Activated T-helper 2 cell treated with anti-CD3 and anti-CD28 coated beads, Interferon-gamma antibody, Interleukin-2, Interleukin-4, amounts not matched to agents 10 μg/mL and 5 μg/mL and 100 μg/mL, durations not matched to agents 14 hours and 24 hours and 36 hours (primary cell): ENCODE measurements at regions not wholly inside any gene's neighbourhood (a gene's known extent, or its start where the extent isn't known, plus 50 kb on each side); places are given as distances from the start of the nearest gene placed in this dataset.

Experiments used
- DNase-seq: peaks from one replicate; pipeline ENCODE4 v3.0.0; 2021; ENCODE audit warnings: low spot score
- H3K27ac Mint-ChIP-seq: one replicate; pipeline ENCODE4 v1.8.0; 2021; ENCODE audit warnings: mixed read lengths
- H3K27me3 Mint-ChIP-seq: one replicate; pipeline ENCODE4 v1.8.0; 2021; ENCODE audit warnings: low read depth, mixed read lengths
- H3K36me3 Mint-ChIP-seq: one replicate; pipeline ENCODE4 v1.8.0; 2021; ENCODE audit warnings: low read depth, mixed read lengths
- H3K4me1 Mint-ChIP-seq: one replicate; pipeline ENCODE4 v1.8.0; 2021; ENCODE audit warnings: low read depth, mixed read lengths
- H3K4me3 Mint-ChIP-seq: one replicate; pipeline ENCODE4 v1.8.0; 2021; ENCODE audit warnings: low read depth, mild to moderate bottlenecking, moderate library complexity, mixed read lengths
- H3K9me3 Mint-ChIP-seq: one replicate; pipeline ENCODE4 v1.8.0; 2021; ENCODE audit warnings: mixed read lengths
- intact Hi-C: fragments of 100-400 bp; cut with micrococcal nuclease; formaldehyde crosslinking; loops from one replicate; pipeline ENCODE4 v1.15.1; 2023

- no peaks in the 10 kb centered on the region for H3K9me3 Mint-ChIP-seq
- DNase-seq, result no peak
- no peaks in the 10 kb centered on the region for H3K27me3 Mint-ChIP-seq
- intact Hi-C loops, result no loop called here
- H3K4me1 Mint-ChIP-seq, result no peaks in the 10 kb centered on the region
- H3K36me3 Mint-ChIP-seq, result no peaks in the 10 kb centered on the region
- H3K27ac Mint-ChIP-seq, result no peak overlapping the region
- H3K4me3 Mint-ChIP-seq, result no peak overlapping the region
Measured at GRCh38 chr11:70630816-70631623, 232.7 kb downstream of the CTTN start.

DNA sequence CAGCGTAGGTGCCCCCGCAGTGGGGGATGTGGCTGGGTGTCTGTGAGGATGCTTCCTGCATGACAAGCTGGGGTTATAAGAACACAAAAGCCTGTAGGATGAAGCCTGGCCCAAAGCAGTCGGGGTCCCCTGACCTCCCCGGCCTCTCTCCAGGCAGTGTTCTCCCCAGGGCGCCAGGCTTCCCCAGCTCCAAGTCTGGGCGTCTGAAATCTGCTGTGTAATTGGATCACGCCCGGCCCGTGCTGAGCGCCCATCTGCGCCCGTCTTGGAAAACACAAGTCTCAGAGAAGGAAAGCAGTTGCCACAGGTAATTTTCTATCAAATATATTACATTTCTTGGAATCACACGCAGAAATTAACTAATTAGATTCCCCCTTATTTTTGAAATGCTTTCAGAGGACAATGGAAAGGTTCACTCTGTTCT lies 233.3 kb downstream of the CTTN start:
- H3K27ac Mint-ChIP-seq, result no peak overlapping the region
- H3K4me1 Mint-ChIP-seq, result no peaks in the 10 kb centered on the region
- no peaks in the 10 kb centered on the region for H3K27me3 Mint-ChIP-seq
- no peaks in the 10 kb centered on the region for H3K9me3 Mint-ChIP-seq
- no peak for DNase-seq
- no peak overlapping the region for H3K4me3 Mint-ChIP-seq
- no peaks in the 10 kb centered on the region for H3K36me3 Mint-ChIP-seq
- intact Hi-C loops, result no loop called here

DNA sequence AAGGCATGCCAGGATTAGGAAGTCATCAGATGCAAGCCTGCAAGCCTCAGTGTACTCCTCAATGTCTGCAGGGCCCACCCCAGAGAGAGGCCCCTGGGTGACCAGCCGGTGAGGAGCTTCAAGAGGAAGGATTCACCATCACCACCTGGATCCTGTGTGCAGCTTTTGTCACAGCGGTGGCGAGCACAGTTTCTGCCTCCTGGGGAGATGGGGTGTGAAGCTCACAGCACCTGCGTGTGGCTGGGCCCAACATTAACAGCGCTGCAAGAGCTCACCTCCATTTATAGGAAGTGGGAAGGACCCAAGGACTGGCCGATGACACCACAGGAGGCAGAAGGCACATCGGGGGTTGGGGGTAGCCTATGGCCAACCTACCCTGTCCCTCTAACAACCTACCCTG lies 235.3 kb downstream of the CTTN start:
- intact Hi-C loops, result no loop called here
- Mint-ChIP-seq H3K36me3 (no peaks in the 10 kb centered on the region), H3K4me3 (no peak overlapping the region), H3K4me1 (no peaks in the 10 kb centered on the region), H3K9me3 (no peaks in the 10 kb centered on the region), H3K27me3 (no peaks in the 10 kb centered on the region), H3K27ac (no peak overlapping the region)
- DNase-seq, result no peak

DNA sequence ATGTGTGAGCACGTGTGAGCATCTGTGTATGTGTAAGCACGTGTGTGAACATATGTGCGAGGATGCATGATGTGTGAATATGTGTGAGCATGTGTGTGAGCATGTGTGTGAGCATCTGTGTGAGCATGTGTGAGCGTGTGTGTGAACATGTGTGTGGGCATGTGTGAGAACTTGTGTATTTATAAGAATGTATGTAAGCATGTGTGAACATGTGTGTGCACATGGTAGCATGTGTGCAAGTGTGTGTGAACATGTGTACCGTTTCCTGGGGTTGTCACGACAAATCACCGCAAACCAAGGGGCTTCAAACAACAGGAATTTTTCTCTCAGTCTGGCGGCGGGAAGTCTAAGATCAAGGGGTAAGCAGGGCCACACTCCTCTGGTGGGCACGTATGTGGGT lies 238.3 kb downstream of the CTTN start:
- intact Hi-C loops, result no loop called here
- H3K27ac Mint-ChIP-seq, result no peak overlapping the region
- H3K36me3 Mint-ChIP-seq, result no peaks in the 10 kb centered on the region
- no peaks in the 10 kb centered on the region for H3K27me3 Mint-ChIP-seq
- no peak overlapping the region for H3K4me3 Mint-ChIP-seq
- DNase-seq, result no peak
- no peaks in the 10 kb centered on the region for H3K4me1 Mint-ChIP-seq
- H3K9me3 Mint-ChIP-seq, result no peaks in the 10 kb centered on the region

- no peak overlapping the region for H3K27ac Mint-ChIP-seq
- no peaks in the 10 kb centered on the region for H3K36me3 Mint-ChIP-seq
- no peaks in the 10 kb centered on the region for H3K9me3 Mint-ChIP-seq
Measured at GRCh38 chr11:70637186-70637800, 239.0 kb downstream of the CTTN start.

GRCh38 chr11:70637949-70638583 lies 239.7 kb downstream of the CTTN start:
- Mint-ChIP-seq H3K4me1 (no peaks in the 10 kb centered on the region), H3K4me3 (no peak overlapping the region), H3K36me3 (no peaks in the 10 kb centered on the region), H3K9me3 (no peaks in the 10 kb centered on the region), H3K27ac (no peak overlapping the region), H3K27me3 (no peaks in the 10 kb centered on the region)
- intact Hi-C loops, result no loop called here
- DNase-seq, result no peak

More at GRCh38 chr11:70637186-70637800, 239.0 kb downstream of the CTTN start:
- no peak for DNase-seq
- Mint-ChIP-seq H3K4me1 (no peaks in the 10 kb centered on the region), H3K27me3 (no peaks in the 10 kb centered on the region), H3K4me3 (no peak overlapping the region)
- intact Hi-C loops, result no loop called here

GRCh38 chr11:70640408-70640807 lies 242.1 kb downstream of the CTTN start:
- no peaks in the 10 kb centered on the region for H3K36me3 Mint-ChIP-seq
- H3K27ac Mint-ChIP-seq, result no peak overlapping the region
- intact Hi-C loops, result no loop called here
- H3K4me3 Mint-ChIP-seq, result no peak overlapping the region
- no peak for DNase-seq
- H3K9me3 Mint-ChIP-seq, result no peaks in the 10 kb centered on the region
- no peaks in the 10 kb centered on the region for H3K4me1 Mint-ChIP-seq
- H3K27me3 Mint-ChIP-seq, result no peaks in the 10 kb centered on the region

DNA sequence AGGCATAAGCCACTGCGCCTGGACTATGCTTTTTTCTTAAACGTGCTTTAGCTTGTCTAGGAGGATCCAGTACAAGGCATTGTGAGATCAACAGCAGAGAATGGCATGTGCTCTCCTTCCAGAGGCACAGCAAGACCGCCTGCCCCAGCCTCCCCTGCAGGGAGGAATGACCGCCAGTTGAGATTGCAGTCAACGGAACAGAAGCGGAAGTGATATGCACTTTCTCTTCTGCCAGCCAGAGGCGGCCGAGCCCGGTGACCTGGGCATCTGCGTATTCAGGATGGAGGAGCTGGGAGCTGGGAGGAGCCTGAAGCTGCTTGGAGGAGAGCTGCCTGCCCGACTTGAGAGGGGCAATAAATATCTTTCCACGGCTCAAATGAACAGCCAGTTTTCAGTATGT lies 243.0 kb downstream of the CTTN start:
- H3K27me3 Mint-ChIP-seq, result peaks cover 2% of the 10 kb centered on the region
- H3K4me1 Mint-ChIP-seq, result no peaks in the 10 kb centered on the region
- no peak for DNase-seq
- intact Hi-C loops, result no loop called here
- H3K4me3 Mint-ChIP-seq, result no peak overlapping the region
- no peaks in the 10 kb centered on the region for H3K36me3 Mint-ChIP-seq
- no peaks in the 10 kb centered on the region for H3K9me3 Mint-ChIP-seq
- no peak overlapping the region for H3K27ac Mint-ChIP-seq

DNA sequence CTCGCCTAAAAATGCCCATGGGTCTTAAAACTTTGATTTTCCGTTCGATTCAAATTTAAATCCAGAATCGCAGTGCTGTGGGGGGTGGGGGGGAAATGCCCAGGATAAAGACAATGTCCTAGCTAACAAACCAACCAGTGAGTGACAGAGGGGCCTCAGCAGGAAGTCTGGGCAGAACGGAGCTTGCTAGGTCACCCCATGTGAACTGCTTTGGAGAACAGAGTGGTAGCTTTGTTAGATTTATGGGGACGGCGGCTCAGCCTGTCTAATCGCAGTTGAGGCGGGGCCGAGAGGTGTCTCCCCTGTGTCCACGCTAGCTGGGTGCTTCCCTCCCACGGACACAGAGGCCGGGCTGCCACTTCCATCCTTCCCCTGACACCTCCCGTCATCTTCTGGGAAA lies 243.9 kb downstream of the CTTN start:
- no peak overlapping the region for H3K4me3 Mint-ChIP-seq
- no peaks in the 10 kb centered on the region for H3K9me3 Mint-ChIP-seq
- intact Hi-C loops, result no loop called here

GRCh38 chr11:70643642-70644041 lies 245.3 kb downstream of the CTTN start:
- Mint-ChIP-seq H3K9me3 (no peaks in the 10 kb centered on the region), H3K27ac (no peak overlapping the region), H3K36me3 (no peaks in the 10 kb centered on the region), H3K4me1 (no peaks in the 10 kb centered on the region), H3K27me3 (peaks cover 2% of the 10 kb centered on the region), H3K4me3 (no peak overlapping the region)
- intact Hi-C loops, result no loop called here
- DNase-seq, result no peak

More for the DNA sequence above, 243.9 kb downstream of the CTTN start:
- no peak overlapping the region for H3K27ac Mint-ChIP-seq
- H3K4me1 Mint-ChIP-seq, result no peaks in the 10 kb centered on the region
- no peak for DNase-seq
- peaks cover 2% of the 10 kb centered on the region for H3K27me3 Mint-ChIP-seq
- no peaks in the 10 kb centered on the region for H3K36me3 Mint-ChIP-seq

- peaks cover 2% of the 10 kb centered on the region for H3K27me3 Mint-ChIP-seq
- no peak overlapping the region for H3K4me3 Mint-ChIP-seq
- H3K36me3 Mint-ChIP-seq, result no peaks in the 10 kb centered on the region
- no peak for DNase-seq
- intact Hi-C loops, result no loop called here
- no peak overlapping the region for H3K27ac Mint-ChIP-seq
- H3K9me3 Mint-ChIP-seq, result no peaks in the 10 kb centered on the region
- H3K4me1 Mint-ChIP-seq, result no peaks in the 10 kb centered on the region
Measured at GRCh38 chr11:70644343-70645060, 246.2 kb downstream of the CTTN start.

- Mint-ChIP-seq H3K9me3 (no peaks in the 10 kb centered on the region), H3K4me1 (no peaks in the 10 kb centered on the region), H3K27me3 (peaks cover 2% of the 10 kb centered on the region), H3K27ac (no peak overlapping the region), H3K36me3 (no peaks in the 10 kb centered on the region), H3K4me3 (no peak overlapping the region)
- intact Hi-C loops, result no loop called here
- no peak for DNase-seq
Measured at GRCh38 chr11:70645537-70645936, 247.2 kb downstream of the CTTN start.
